ENCODE measurements at regions not wholly inside any gene's neighbourhood (a gene's known extent, or its start where the extent isn't known, plus 50 kb on each side); places are given as distances from the start of the nearest gene placed in this dataset.
"Not testable (repeated sequence)": the region's sequence is repeated elsewhere in the genome, so short reads cannot be mapped to it uniquely, and the experiment has no call there.

- no peaks in the 10 kb centered on the region for H3K36me3 ChIP-seq (ENCODE audit: control insufficient read depth, insufficient read depth, low read length)
- no peaks in the 10 kb centered on the region for H3K9me3 ChIP-seq (ENCODE audit: control insufficient read depth, low read length)
- no peaks in the 10 kb centered on the region for H3K27me3 ChIP-seq (ENCODE audit: control insufficient read depth, insufficient read depth, low read length, poor library complexity, severe bottlenecking)
- H3K4me1 ChIP-seq (ENCODE audit: control insufficient read depth, insufficient read depth, low read length) = no peaks in the 10 kb centered on the region
- no peak overlapping the region for H3K27ac ChIP-seq (ENCODE audit: insufficient read depth, low read depth, low read length, poor library complexity, severe bottlenecking)
- no peak overlapping the region for H3K4me3 ChIP-seq (ENCODE audit: insufficient read depth, low read depth, low read length)
Observed at GRCh38 chr14:25298238-25298637, 248.3 kb upstream of the STXBP6 start.

DNA sequence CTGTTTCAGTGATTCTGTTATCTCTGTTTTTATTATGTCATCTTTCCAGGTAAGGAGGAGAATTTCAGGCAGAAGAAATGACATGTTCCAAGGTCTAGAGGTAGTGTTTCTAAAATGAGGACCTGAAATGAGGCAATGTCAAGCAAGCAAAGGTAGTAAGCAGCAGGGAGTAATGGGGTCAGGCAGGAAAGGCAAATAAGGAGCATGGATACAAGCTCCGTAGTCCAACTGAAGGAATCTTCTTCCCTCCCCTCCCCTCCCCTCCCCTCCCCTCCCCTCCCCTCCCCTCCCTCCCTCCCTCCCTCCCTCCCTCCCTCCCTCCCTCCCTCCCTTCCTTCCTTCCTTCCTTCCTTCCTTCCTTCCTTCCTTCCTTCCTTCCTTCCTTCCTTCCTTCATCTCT lies 240.2 kb upstream of the STXBP6 start:
- WGBS, 2 experiments = 100% methylated on average over 1 of the region's 1 CpG; no CpG with 5 or more reads in 1 of the 2 experiments
- H3K36me3 ChIP-seq (ENCODE audit: control insufficient read depth, insufficient read depth, low read length) = not testable (repeated sequence)

DNA sequence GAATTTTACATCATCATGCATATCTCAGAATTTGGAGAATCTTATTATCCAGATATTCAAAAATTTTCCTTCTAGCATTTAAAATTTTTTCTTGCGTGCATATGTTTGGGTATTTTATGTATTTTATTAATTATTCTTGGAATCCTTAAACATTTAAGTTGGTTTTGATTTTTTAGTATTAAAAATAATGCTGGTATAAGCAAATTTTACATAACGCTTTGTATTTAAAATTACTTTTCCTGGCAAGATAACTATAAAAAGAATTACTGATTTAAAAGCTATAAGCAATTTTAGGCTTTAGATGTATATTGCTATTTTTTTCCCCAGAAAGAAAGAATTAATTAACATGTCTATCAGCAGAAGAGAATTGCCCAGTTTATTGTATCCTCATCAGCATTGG lies 224.6 kb upstream of the STXBP6 start:
- H3K4me1 ChIP-seq (ENCODE audit: control insufficient read depth, insufficient read depth, low read length) = no peaks in the 10 kb centered on the region
- H3K27me3 ChIP-seq (ENCODE audit: control insufficient read depth, insufficient read depth, low read length, poor library complexity, severe bottlenecking) = no peaks in the 10 kb centered on the region
- no peak overlapping the region for H3K27ac ChIP-seq (ENCODE audit: insufficient read depth, low read depth, low read length, poor library complexity, severe bottlenecking)
- WGBS, 2 experiments = no CpG with 5 or more reads among the region's 2 CpGs
- H3K9me3 ChIP-seq (ENCODE audit: control insufficient read depth, low read length) = no peaks in the 10 kb centered on the region
- H3K4me3 ChIP-seq (ENCODE audit: insufficient read depth, low read depth, low read length) = no peak overlapping the region
- H3K36me3 ChIP-seq (ENCODE audit: control insufficient read depth, insufficient read depth, low read length) = no peaks in the 10 kb centered on the region

More for the DNA sequence above, 240.2 kb upstream of the STXBP6 start:
- not testable (repeated sequence) for H3K9me3 ChIP-seq (ENCODE audit: control insufficient read depth, low read length); H3K27ac ChIP-seq (ENCODE audit: insufficient read depth, low read depth, low read length, poor library complexity, severe bottlenecking); H3K4me1 ChIP-seq (ENCODE audit: control insufficient read depth, insufficient read depth, low read length); H3K27me3 ChIP-seq (ENCODE audit: control insufficient read depth, insufficient read depth, low read length, poor library complexity, severe bottlenecking); H3K4me3 ChIP-seq (ENCODE audit: insufficient read depth, low read depth, low read length)

DNA sequence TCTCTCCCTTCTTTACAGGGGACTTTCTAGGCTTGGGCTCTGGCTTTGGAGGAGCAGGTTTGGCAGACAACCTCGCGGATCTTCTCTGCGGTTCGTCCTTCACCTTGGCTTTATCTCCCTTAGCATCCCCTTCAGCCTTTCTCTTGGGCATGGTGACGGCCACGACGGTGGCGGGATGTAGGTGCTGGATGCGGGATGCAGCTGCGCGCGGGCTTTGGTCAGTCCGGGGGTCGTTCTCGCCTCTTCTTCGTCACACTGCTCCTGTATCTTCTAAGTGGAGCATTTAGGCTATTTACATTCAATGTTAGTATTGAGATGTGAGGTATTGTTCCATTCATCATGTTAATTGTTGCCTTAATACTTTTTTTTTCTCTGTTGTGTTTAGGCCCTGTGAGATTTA lies 217.2 kb upstream of the STXBP6 start:
- Histone ChIP-seq H3K4me3 (ENCODE audit: insufficient read depth, low read depth, low read length) (no peak overlapping the region), H3K36me3 (ENCODE audit: control insufficient read depth, insufficient read depth, low read length) (no peaks in the 10 kb centered on the region), H3K27ac (ENCODE audit: insufficient read depth, low read depth, low read length, poor library complexity, severe bottlenecking) (no peak overlapping the region), H3K27me3 (ENCODE audit: control insufficient read depth, insufficient read depth, low read length, poor library complexity, severe bottlenecking) (no peaks in the 10 kb centered on the region), H3K9me3 (ENCODE audit: control insufficient read depth, low read length) (no peaks in the 10 kb centered on the region), H3K4me1 (ENCODE audit: control insufficient read depth, insufficient read depth, low read length) (no peaks in the 10 kb centered on the region)
- WGBS, 2 experiments = 90 to 93% methylated on average over 16 of the region's 16 CpGs

DNA sequence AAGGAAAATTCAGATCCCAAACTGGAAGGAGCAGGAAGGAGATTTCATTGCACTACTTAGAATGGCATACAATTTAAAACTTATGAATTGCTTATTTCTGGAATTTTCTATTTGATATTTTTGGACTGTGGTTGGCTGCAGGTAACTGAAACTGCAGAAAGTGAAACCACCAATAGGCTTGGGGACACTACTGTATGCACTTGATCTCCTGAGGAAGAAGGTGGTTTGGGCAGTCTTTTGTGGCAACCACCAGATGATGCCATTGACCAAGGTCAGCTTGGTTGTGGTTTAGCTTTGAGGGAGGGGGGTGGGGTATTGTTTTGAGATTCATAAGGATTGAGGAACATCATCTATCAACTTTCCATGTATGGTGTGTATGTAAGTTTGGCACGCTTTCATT lies 209.5 kb upstream of the STXBP6 start:
- no peaks in the 10 kb centered on the region for H3K36me3 ChIP-seq (ENCODE audit: control insufficient read depth, insufficient read depth, low read length)
- no peaks in the 10 kb centered on the region for H3K9me3 ChIP-seq (ENCODE audit: control insufficient read depth, low read length)
- H3K4me3 ChIP-seq (ENCODE audit: insufficient read depth, low read depth, low read length) = no peak overlapping the region
- no peaks in the 10 kb centered on the region for H3K27me3 ChIP-seq (ENCODE audit: control insufficient read depth, insufficient read depth, low read length, poor library complexity, severe bottlenecking)
- no peaks in the 10 kb centered on the region for H3K4me1 ChIP-seq (ENCODE audit: control insufficient read depth, insufficient read depth, low read length)
- no peak overlapping the region for H3K27ac ChIP-seq (ENCODE audit: insufficient read depth, low read depth, low read length, poor library complexity, severe bottlenecking)
- 92 to 94% methylated on average over 1 of the region's 1 CpG for WGBS, 2 experiments

DNA sequence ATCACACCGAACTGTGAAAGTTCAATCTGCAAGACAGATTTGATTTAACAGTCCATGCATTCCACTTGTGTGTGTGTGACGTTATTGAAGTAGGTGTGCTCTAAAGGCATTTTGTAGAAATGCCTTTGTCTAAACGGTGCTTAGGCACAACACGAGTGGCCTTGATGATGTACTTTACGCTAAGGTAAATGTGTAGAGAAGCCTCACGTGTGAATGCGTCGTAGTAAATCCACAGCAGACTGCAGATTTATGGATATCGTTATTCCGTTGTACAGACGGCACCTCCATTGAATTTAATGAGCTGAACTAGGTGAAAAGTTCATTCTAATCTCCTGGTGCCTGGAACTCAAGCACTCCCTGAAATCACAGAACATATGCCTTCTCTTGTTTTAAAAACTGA lies 202.8 kb upstream of the STXBP6 start:
- 95 to 96% methylated on average over 11 of the region's 11 CpGs for WGBS, 2 experiments
- H3K36me3 ChIP-seq (ENCODE audit: control insufficient read depth, insufficient read depth, low read length) = no peaks in the 10 kb centered on the region
- H3K4me1 ChIP-seq (ENCODE audit: control insufficient read depth, insufficient read depth, low read length) = no peaks in the 10 kb centered on the region
- no peaks in the 10 kb centered on the region for H3K9me3 ChIP-seq (ENCODE audit: control insufficient read depth, low read length)
- no peak overlapping the region for H3K27ac ChIP-seq (ENCODE audit: insufficient read depth, low read depth, low read length, poor library complexity, severe bottlenecking)
- H3K27me3 ChIP-seq (ENCODE audit: control insufficient read depth, insufficient read depth, low read length, poor library complexity, severe bottlenecking) = no peaks in the 10 kb centered on the region
- H3K4me3 ChIP-seq (ENCODE audit: insufficient read depth, low read depth, low read length) = no peak overlapping the region

GRCh38 chr14:25250516-25250915 lies 200.6 kb upstream of the STXBP6 start:
- no peaks in the 10 kb centered on the region for H3K4me1 ChIP-seq (ENCODE audit: control insufficient read depth, insufficient read depth, low read length)

GRCh38 chr14:25247609-25248008 lies 197.7 kb upstream of the STXBP6 start:
- no peak overlapping the region for H3K27ac ChIP-seq (ENCODE audit: insufficient read depth, low read depth, low read length, poor library complexity, severe bottlenecking)
- H3K27me3 ChIP-seq (ENCODE audit: control insufficient read depth, insufficient read depth, low read length, poor library complexity, severe bottlenecking) = no peaks in the 10 kb centered on the region
- no peak overlapping the region for H3K4me3 ChIP-seq (ENCODE audit: insufficient read depth, low read depth, low read length)
- H3K4me1 ChIP-seq (ENCODE audit: control insufficient read depth, insufficient read depth, low read length) = no peaks in the 10 kb centered on the region
- H3K9me3 ChIP-seq (ENCODE audit: control insufficient read depth, low read length) = no peaks in the 10 kb centered on the region
- H3K36me3 ChIP-seq (ENCODE audit: control insufficient read depth, insufficient read depth, low read length) = no peaks in the 10 kb centered on the region
- 85 to 88% methylated on average over 1 to 2 of the region's 3 CpGs for WGBS, 2 experiments

More at GRCh38 chr14:25250516-25250915, 200.6 kb upstream of the STXBP6 start:
- Histone ChIP-seq H3K9me3 (ENCODE audit: control insufficient read depth, low read length) (no peaks in the 10 kb centered on the region), H3K36me3 (ENCODE audit: control insufficient read depth, insufficient read depth, low read length) (no peaks in the 10 kb centered on the region), H3K27ac (ENCODE audit: insufficient read depth, low read depth, low read length, poor library complexity, severe bottlenecking) (no peak overlapping the region), H3K4me3 (ENCODE audit: insufficient read depth, low read depth, low read length) (no peak overlapping the region), H3K27me3 (ENCODE audit: control insufficient read depth, insufficient read depth, low read length, poor library complexity, severe bottlenecking) (no peaks in the 10 kb centered on the region)

DNA sequence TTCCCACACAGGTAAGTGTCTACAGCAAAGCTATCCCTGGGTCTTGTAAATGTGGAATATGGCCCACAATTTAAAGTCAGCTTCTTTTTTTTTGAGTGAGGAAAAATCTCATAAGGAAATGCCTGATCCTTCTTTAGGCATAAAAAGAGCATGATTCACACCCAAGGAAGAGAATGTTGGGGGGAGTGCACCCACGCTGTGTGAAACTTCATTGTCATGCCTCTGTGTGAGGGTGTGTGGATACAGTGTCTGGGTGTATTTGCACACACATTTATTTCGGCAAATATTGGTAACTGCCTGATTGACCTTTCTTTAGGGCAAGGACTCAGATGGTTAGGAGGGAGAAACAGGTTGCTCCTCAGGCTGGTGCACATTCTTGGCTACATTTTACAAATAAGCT lies 196.8 kb upstream of the STXBP6 start:
- no peaks in the 10 kb centered on the region for H3K9me3 ChIP-seq (ENCODE audit: control insufficient read depth, low read length)
- H3K27me3 ChIP-seq (ENCODE audit: control insufficient read depth, insufficient read depth, low read length, poor library complexity, severe bottlenecking) = no peaks in the 10 kb centered on the region
- no peaks in the 10 kb centered on the region for H3K36me3 ChIP-seq (ENCODE audit: control insufficient read depth, insufficient read depth, low read length)
- no peak overlapping the region for H3K27ac ChIP-seq (ENCODE audit: insufficient read depth, low read depth, low read length, poor library complexity, severe bottlenecking)
- H3K4me3 ChIP-seq (ENCODE audit: insufficient read depth, low read depth, low read length) = no peak overlapping the region
- H3K4me1 ChIP-seq (ENCODE audit: control insufficient read depth, insufficient read depth, low read length) = no peaks in the 10 kb centered on the region
- 87 to 89% methylated on average over 2 of the region's 2 CpGs for WGBS, 2 experiments

- H3K9me3 ChIP-seq (ENCODE audit: control insufficient read depth, low read length) = no peaks in the 10 kb centered on the region
- H3K27me3 ChIP-seq (ENCODE audit: control insufficient read depth, insufficient read depth, low read length, poor library complexity, severe bottlenecking) = no peaks in the 10 kb centered on the region
- H3K4me3 ChIP-seq (ENCODE audit: insufficient read depth, low read depth, low read length) = no peak overlapping the region
- no peaks in the 10 kb centered on the region for H3K36me3 ChIP-seq (ENCODE audit: control insufficient read depth, insufficient read depth, low read length)
- no CpG with 5 or more reads among the region's 1 CpG for WGBS, 2 experiments
- no peak overlapping the region for H3K27ac ChIP-seq (ENCODE audit: insufficient read depth, low read depth, low read length, poor library complexity, severe bottlenecking)
- no peaks in the 10 kb centered on the region for H3K4me1 ChIP-seq (ENCODE audit: control insufficient read depth, insufficient read depth, low read length)
Observed at GRCh38 chr14:25239170-25239569, 189.2 kb upstream of the STXBP6 start.

- Histone ChIP-seq H3K27ac (ENCODE audit: insufficient read depth, low read depth, low read length, poor library complexity, severe bottlenecking) (no peak overlapping the region), H3K36me3 (ENCODE audit: control insufficient read depth, insufficient read depth, low read length) (no peaks in the 10 kb centered on the region), H3K9me3 (ENCODE audit: control insufficient read depth, low read length) (no peaks in the 10 kb centered on the region), H3K4me3 (ENCODE audit: insufficient read depth, low read depth, low read length) (no peak overlapping the region), H3K4me1 (ENCODE audit: control insufficient read depth, insufficient read depth, low read length) (no peaks in the 10 kb centered on the region), H3K27me3 (ENCODE audit: control insufficient read depth, insufficient read depth, low read length, poor library complexity, severe bottlenecking) (no peaks in the 10 kb centered on the region)
- 5 to 9% methylated on average over 5 to 6 of the region's 6 CpGs for WGBS, 2 experiments
Observed at GRCh38 chr14:25237845-25238244, 187.9 kb upstream of the STXBP6 start.

Data from ectodermal cell (in vitro differentiated cells).